NCI-H82 (cell line): ENCODE measurements at regions not wholly inside any gene's neighbourhood (a gene's known extent, or its start where the extent isn't known, plus 50 kb on each side); places are given as distances from the start of the nearest gene placed in this dataset.

Experiments
- DNase-seq: peaks from one replicate; lab custom pipeline; 2025; lab: John Stamatoyannopoulos, UW

DNA sequence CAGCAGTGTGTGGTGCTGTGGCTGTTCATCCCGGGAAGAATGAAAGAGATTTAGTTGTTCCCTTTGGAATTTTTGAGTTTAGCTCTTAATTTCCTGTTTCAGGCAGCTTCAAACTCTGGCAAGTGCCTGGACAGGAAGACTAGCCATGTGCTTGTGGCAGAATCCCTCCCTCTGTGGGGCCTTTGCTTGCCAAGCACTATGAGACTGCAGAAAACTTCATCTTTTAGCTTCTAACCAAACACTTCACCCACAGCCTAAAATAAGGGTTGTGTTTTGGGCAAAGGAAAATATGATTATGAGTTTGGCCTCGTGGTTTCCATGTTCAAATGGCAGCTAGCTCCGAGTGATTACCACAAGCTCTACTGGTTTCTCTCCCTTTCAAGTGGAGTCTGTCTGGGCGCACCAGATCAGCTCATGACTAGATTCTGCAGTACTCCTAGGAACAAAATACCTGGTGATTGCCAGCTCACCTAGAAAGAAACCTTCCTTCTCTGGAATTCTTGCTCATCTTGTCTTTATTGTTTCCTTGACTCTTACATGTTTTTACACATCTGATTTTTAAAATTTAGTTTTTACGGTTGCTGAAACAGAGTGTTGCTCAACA is 707.5 kb downstream of the SLITRK6 start:
- no peak for DNase-seq

DNA sequence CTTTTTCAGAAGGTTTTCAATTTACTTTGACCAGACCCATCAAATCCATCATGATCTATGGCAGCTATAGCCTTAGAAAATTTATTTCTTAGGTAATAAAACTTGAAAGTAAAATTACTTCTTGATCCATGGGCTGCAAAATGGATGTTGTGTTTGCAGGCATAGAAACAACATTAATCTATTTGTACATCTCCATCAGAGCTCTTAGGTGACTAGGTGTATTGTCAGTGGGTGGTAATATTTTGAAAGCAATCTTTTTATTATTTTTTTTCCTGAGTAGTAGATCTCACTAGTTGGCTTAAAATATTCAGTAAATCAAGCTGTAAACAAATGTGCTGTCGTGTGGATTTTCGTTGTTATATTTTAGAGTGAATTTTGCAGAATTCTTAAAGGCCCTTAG is 710.0 kb downstream of the SLITRK6 start:
- no peak for DNase-seq

DNA sequence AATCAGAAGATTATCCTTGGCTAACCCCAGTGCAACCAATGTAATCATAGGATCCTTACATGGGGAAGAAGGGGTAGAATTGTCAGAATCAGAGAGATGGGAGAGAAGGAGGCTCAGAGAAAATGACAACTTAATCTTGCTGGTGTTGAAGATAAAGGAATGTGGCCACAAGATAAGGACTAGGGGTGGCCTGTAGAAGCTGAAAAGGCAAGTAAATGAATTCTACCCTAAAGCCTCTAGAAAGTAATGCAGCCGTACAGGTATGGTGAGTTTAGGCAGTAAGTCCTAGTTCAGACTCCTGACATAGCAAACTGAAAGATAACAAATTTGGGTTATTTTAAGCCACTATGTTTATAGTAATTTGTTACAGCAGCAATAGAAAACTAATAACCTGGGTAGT is 718.5 kb downstream of the SLITRK6 start:
- peak; percentile 97 for DNase-seq

DNA sequence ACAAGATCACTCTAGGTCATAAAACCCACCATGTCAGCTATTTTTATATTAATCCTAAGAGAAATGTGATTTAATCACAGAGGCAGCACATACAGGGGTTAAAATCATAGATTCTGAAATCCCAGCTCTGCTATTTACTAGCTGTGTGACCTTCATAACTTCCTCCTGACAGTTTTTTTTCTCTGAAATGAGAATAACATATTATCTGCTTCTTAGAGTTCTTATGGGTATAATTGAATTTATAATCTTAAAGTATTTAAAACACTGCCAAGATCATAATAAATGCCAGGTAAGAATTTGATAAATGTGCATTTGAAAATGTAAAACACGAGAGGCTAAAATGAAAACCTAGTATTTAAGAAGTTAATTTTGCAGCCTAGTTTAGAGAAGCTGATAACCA is 722.9 kb downstream of the SLITRK6 start:
- DNase-seq: no peak

- DNase-seq: no peak
Observed at GRCh38 chr13:85074543-85075313, 724.5 kb downstream of the SLITRK6 start.

- no peak for DNase-seq
Observed at GRCh38 chr13:85068231-85068630, 731.0 kb downstream of the SLITRK6 start.

GRCh38 chr13:85040215-85040614 is 759.0 kb downstream of the SLITRK6 start:
- DNase-seq: peak; percentile 30

DNA sequence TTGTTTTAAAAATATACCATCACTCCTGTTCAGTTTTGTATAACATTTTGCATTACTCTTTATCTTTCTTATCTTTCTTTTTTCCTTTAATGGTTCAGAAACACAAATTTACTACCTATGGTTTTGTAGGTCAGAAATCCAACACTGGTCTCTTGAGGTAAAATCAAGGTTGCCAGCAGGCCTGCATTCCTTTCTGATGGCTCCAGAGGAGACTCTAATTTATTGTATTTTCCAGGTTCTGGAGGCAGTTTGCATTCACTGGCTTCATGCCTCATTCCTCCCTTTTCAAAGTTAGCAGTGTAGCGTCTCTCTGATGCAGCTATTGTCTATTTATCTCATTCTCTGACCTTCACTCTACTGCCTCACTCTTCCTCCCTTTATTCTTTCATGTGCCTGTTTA is 767.4 kb downstream of the SLITRK6 start:
- no peak for DNase-seq

GRCh38 chr13:85028035-85028434 is 771.2 kb downstream of the SLITRK6 start:
- no peak for DNase-seq

- no peak for DNase-seq
Observed at GRCh38 chr13:85019121-85019520, 780.1 kb downstream of the SLITRK6 start.

DNA sequence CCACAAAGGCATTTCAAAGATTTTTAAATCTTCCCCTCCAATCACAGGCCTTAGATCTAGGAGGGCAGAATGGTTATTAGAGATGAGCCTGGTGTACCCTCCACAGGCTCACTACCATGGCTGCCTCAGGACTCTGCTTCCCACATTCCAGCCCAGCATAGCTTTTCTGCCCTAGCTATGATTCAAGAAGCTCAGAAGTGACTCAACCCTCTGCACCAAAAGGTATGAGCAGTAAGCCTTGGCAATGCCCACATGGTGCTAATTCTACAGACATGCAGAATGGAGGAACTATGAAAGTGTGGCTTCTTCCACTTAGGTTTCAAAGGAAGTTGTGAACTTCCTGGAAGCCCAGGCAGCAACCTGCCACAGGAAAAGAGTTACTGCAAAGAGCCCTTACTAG is 786.2 kb downstream of the SLITRK6 start:
- no peak for DNase-seq

DNA sequence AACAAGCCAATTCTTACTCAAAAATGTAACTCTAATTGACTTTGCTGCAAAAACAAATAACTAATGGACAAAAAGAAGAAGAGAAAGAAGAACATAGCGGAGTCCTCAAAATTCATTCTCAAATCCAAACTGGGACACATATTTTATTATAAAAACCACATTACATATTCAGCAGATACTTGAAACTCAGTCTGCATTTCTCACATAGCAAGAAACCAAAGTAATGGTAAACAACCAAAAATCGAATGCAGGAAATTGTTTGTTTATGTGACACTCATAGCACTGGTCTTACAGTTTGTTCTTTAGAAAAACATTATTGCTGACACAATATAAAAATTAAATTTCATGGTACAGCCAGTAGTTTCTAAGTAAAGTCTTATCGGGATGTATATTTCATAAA is 789.8 kb downstream of the SLITRK6 start:
- DNase-seq: no peak

DNA sequence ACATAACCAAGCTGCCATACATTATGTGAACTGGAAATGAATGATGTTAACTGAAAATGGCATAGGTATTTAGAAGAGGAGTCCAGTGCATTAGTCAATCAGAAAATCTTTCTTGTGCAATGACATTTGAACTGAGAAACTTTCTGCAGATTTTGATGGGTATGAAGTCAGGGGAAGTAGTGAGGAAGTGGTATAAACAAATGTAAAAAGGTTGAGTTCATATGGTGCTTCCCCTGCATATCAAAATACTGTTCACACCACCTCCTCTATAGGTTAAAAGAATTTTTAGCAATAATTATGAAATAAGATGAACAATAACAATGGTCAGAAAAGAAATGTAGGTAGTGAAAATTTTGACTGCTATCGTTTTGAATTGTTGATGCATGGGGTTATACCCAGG is 800.0 kb downstream of the SLITRK6 start:
- no peak for DNase-seq

- DNase-seq: no peak
Observed at GRCh38 chr13:84998681-84999080, 800.5 kb downstream of the SLITRK6 start.

- DNase-seq: no peak
Observed at GRCh38 chr13:84997858-84998257, 801.4 kb downstream of the SLITRK6 start.

GRCh38 chr13:84994582-84994981 is 804.6 kb downstream of the SLITRK6 start:
- DNase-seq: peak; percentile 17

DNA sequence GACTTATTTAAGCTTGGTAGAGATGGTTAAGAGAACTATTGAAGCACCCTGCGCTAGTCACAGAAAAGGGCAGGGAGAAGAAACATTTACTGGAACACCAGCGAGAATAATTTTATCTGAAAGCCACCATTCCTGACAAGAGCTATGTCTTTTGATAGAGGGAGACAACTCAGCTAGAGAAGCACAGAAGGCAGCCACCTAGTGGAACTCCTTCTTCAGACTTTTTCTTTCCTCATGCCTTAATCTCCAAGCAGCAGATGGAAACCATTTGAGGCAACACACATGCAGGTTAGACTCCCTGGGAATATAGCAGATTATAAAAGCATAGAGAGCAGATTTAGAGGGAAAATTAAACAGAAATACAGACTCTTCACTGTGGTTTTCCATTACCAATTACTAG is 813.4 kb downstream of the SLITRK6 start:
- DNase-seq: peak; percentile 75

GRCh38 chr13:84983321-84983720 is 815.9 kb downstream of the SLITRK6 start:
- DNase-seq: no peak

GRCh38 chr13:84980571-84980970 is 818.6 kb downstream of the SLITRK6 start:
- DNase-seq: no peak

GRCh38 chr13:84978851-84979250 is 820.4 kb downstream of the SLITRK6 start:
- no peak for DNase-seq

GRCh38 chr13:84973661-84974060 is 825.6 kb downstream of the SLITRK6 start:
- no peak for DNase-seq

GRCh38 chr13:84972907-84973306 is 826.3 kb downstream of the SLITRK6 start:
- DNase-seq: no peak

DNA sequence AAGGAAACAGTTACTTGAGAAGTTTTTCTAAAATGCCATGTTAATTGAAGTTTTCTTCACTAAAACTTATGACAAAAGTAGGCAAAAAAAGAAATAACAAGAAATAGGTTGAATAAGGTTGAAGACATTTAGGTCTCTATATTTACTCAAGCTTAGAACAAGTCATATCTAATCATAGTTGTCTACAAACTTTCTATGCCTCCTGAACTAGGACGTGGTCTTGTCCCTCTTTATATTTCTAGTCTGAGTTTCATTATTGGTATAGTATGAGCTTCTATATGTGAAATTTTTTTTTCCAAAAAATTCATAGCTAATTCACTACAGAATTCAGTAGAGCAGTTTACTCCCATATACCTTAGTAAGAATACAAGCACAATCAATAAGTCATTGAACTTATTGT is 836.4 kb downstream of the SLITRK6 start:
- no peak for DNase-seq
